IMR-90 (cell line): ENCODE measurements at regions not wholly inside any gene's neighbourhood (a gene's known extent, or its start where the extent isn't known, plus 50 kb on each side); places are given as distances from the start of the nearest gene placed in this dataset.

Experiments used
- ATAC-seq: fragments of 200-7000 bp; cut with Tn5 transposase; 2 replicates; pipeline ENCODE4 v1.9.1; 2020; ENCODE audit warnings: low read depth, mild to moderate bottlenecking, moderate library complexity
- BruUV-seq: library from RNA; stranded (reverse); fragments of 400-500 nt; replicated peaks from 2 replicates; lab custom pipeline; 2021; lab: Mats Ljungman, UMichigan
- CTCF ChIA-PET: fragments of 300-600 bp; formaldehyde crosslinking; extraction: SDS; loops from one replicate; lab custom pipeline; 2021; ENCODE audit warnings: antibody characterized with exemption; lab: Yijun Ruan, JAX
- POLR2A ChIA-PET: fragments of 300-600 bp; sonication (Branson Sonifier 250); formaldehyde crosslinking; loops from one replicate; lab custom pipeline; 2022; ENCODE audit warnings: antibody characterized with exemption; ENCODE audit not compliant: unreplicated experiment; lab: Charles Lee
- DNase-seq: peaks from one replicate; pipeline ENCODE4 v3.0.0; 2013
- H2AFZ ChIP-seq: replicated peaks from 2 replicates; pipeline ENCODE3; 2013; ENCODE audit warnings: low read length, mild to moderate bottlenecking; ENCODE audit not compliant: poor library complexity
- H2AK5ac ChIP-seq: 2 replicates; pipeline ENCODE4 v1.6.1; 2013; ENCODE audit warnings: low read depth, low read length, inconsistent platforms
- H2AK9ac ChIP-seq: replicated peaks from 2 replicates; pipeline ENCODE3; 2013; ENCODE audit warnings: mild to moderate bottlenecking, low read depth, low read length, moderate library complexity; ENCODE audit not compliant: poor library complexity
- H2BK120ac ChIP-seq: 2 replicates; pipeline ENCODE4 v1.6.1; 2013; ENCODE audit warnings: low read depth, low read length, inconsistent platforms
- H2BK15ac ChIP-seq: 3 replicates; pipeline ENCODE4 v1.6.1; 2013; ENCODE audit warnings: low read depth, low read length, inconsistent platforms
- H2BK20ac ChIP-seq: 2 replicates; pipeline ENCODE4 v1.6.1; 2013; ENCODE audit warnings: low read depth, mild to moderate bottlenecking, inconsistent platforms, low read length, moderate library complexity
- H2BK5ac ChIP-seq: 2 replicates; pipeline ENCODE4 v1.6.1; 2013; ENCODE audit warnings: mild to moderate bottlenecking, low read depth, low read length, inconsistent platforms; ENCODE audit not compliant: poor library complexity, severe bottlenecking
- H3K14ac ChIP-seq: replicated peaks from 2 replicates; pipeline ENCODE4 v1.6.1; 2013; ENCODE audit warnings: low read depth, low read length, inconsistent platforms
- H3K18ac ChIP-seq: 2 replicates; pipeline ENCODE4 v1.6.1; 2013; ENCODE audit warnings: low read depth, low read length, control low read depth
- H3K23ac ChIP-seq: 2 replicates; pipeline ENCODE4 v1.6.1; 2013; ENCODE audit warnings: low read depth, low read length, inconsistent platforms
- H3K27ac ChIP-seq: 2 replicates; pipeline ENCODE4 v1.5.1; 2013; ENCODE audit warnings: mild to moderate bottlenecking, control low read depth, low read length; ENCODE audit not compliant: insufficient read depth
- H3K27me3 ChIP-seq: 2 replicates; pipeline ENCODE4 v1.6.1; 2013; ENCODE audit warnings: low read length; ENCODE audit not compliant: control insufficient read depth, insufficient read depth
- H3K36me3 ChIP-seq: 2 replicates; pipeline ENCODE4 v1.6.1; 2013; ENCODE audit warnings: low read length, mixed read lengths; ENCODE audit not compliant: control insufficient read depth, insufficient read depth
- H3K4ac ChIP-seq: 2 replicates; pipeline ENCODE4 v1.6.1; 2013; ENCODE audit warnings: low read depth, low read length, inconsistent platforms
- H3K4me1 ChIP-seq: 2 replicates; pipeline ENCODE4 v1.6.1; 2013; ENCODE audit warnings: low read length, mixed read lengths; ENCODE audit not compliant: control insufficient read depth, insufficient read depth
- H3K4me2 ChIP-seq: 2 replicates; pipeline ENCODE4 v1.6.1; 2013; ENCODE audit warnings: low read depth, mild to moderate bottlenecking, control low read depth, low read length, moderate library complexity
- H3K4me3 ChIP-seq: 2 replicates; pipeline ENCODE4 v1.5.1; 2013; ENCODE audit warnings: low read depth, mild to moderate bottlenecking, control low read depth, low read length, moderate library complexity; ENCODE audit not compliant: insufficient read depth
- H3K56ac ChIP-seq: 2 replicates; pipeline ENCODE4 v1.6.1; 2013; ENCODE audit warnings: low read length, inconsistent platforms; ENCODE audit not compliant: insufficient read depth; ENCODE audit errors: extremely low read depth
- H3K79me1 ChIP-seq, 2 experiments: 2 replicates each; pipeline ENCODE4 v1.6.1; 2013; ENCODE audit warnings: low read length in 2 of 2, inconsistent platforms in 1 of 2, low read depth in 1 of 2
- H3K9ac ChIP-seq: 2 replicates; pipeline ENCODE4 v1.6.1; 2013; ENCODE audit warnings: low read depth, low read length, control low read depth
- H3K9me1 ChIP-seq: 2 replicates; pipeline ENCODE4 v1.6.1; 2013; ENCODE audit warnings: low read length, inconsistent platforms; ENCODE audit not compliant: insufficient read depth
- H3K9me3 ChIP-seq: 2 replicates; pipeline ENCODE4 v1.6.1; 2013; ENCODE audit warnings: low read length; ENCODE audit not compliant: control insufficient read depth, insufficient read depth
- H4K20me1 ChIP-seq: 2 replicates; pipeline ENCODE4 v1.6.1; 2013; ENCODE audit warnings: low read length, inconsistent platforms; ENCODE audit not compliant: insufficient read depth
- H4K5ac ChIP-seq: 2 replicates; pipeline ENCODE4 v1.6.1; 2013; ENCODE audit warnings: mild to moderate bottlenecking, low read depth, low read length, control low read depth
- H4K8ac ChIP-seq, 2 experiments: 2 replicates each; pipeline ENCODE4 v1.6.1; 2013; ENCODE audit warnings: low read depth in 2 of 2, low read length in 2 of 2, control low read depth in 1 of 2, inconsistent platforms in 1 of 2
- H4K91ac ChIP-seq: 2 replicates; pipeline ENCODE4 v1.6.1; 2013; ENCODE audit warnings: low read depth, low read length, inconsistent platforms; ENCODE audit not compliant: insufficient read depth
- BHLHE40 ChIP-seq: fragments of 150-350 bp; IDR thresholded peaks from 2 replicates; pipeline ENCODE4 v1.6.1; 2016; ENCODE audit warnings: mild to moderate bottlenecking, low read depth, low read length
- CEBPB ChIP-seq: IDR thresholded peaks from 2 replicates; pipeline ENCODE4 v1.6.1; 2012; ENCODE audit warnings: low read depth, low read length, improper control_type of control experiment
- CHD1 ChIP-seq: IDR thresholded peaks from 2 replicates; pipeline ENCODE4 v1.6.1; 2012; ENCODE audit warnings: low read depth, low read length, improper control_type of control experiment
- CTCF ChIP-seq: conservative IDR thresholded peaks from 2 replicates; pipeline ENCODE4 v1.5.1; 2012; ENCODE audit warnings: mild to moderate bottlenecking, low read depth, low read length, improper control_type of control experiment
- FOS ChIP-seq: fragments of 150-350 bp; IDR thresholded peaks from 2 replicates; pipeline ENCODE4 v1.6.1; 2016; ENCODE audit warnings: low read depth, low read length
- MAFK ChIP-seq: IDR thresholded peaks from 2 replicates; pipeline ENCODE4 v1.6.1; 2012; ENCODE audit warnings: low read depth, low read length, improper control_type of control experiment
- MAZ ChIP-seq: IDR thresholded peaks from 2 replicates; pipeline ENCODE4 v1.6.1; 2012; ENCODE audit warnings: low read depth, mild to moderate bottlenecking, low read length, improper control_type of control experiment, moderate library complexity, borderline replicate concordance
- MXI1 ChIP-seq: IDR thresholded peaks from 2 replicates; pipeline ENCODE4 v1.6.1; 2012; ENCODE audit warnings: low read depth, mild to moderate bottlenecking, low read length, moderate library complexity, borderline replicate concordance
- NFE2L2 ChIP-seq: fragments of 150-350 bp; IDR thresholded peaks from 2 replicates; pipeline ENCODE4 v1.6.1; 2016; ENCODE audit warnings: low read depth, mild to moderate bottlenecking, low read length
- POLR2A ChIP-seq: IDR thresholded peaks from 2 replicates; pipeline ENCODE4 v1.6.1; 2012; ENCODE audit warnings: mild to moderate bottlenecking, low read depth, low read length
- RAD21 ChIP-seq: IDR thresholded peaks from 2 replicates; pipeline ENCODE4 v1.6.1; 2012; ENCODE audit warnings: low read length, improper control_type of control experiment
- RCOR1 ChIP-seq: IDR thresholded peaks from 2 replicates; pipeline ENCODE4 v1.6.1; 2012; ENCODE audit warnings: mild to moderate bottlenecking, low read length, improper control_type of control experiment; ENCODE audit not compliant: insufficient replicate concordance
- RFX5 ChIP-seq: IDR thresholded peaks from 2 replicates; pipeline ENCODE4 v1.8.0; 2012; ENCODE audit warnings: low read depth, mild to moderate bottlenecking, low read length, moderate library complexity
- SMC3 ChIP-seq: fragments of 150-350 bp; IDR thresholded peaks from 2 replicates; pipeline ENCODE4 v1.6.1; 2016; ENCODE audit warnings: low read depth, mild to moderate bottlenecking, antibody characterized with exemption, low read length, moderate library complexity
- USF2 ChIP-seq: fragments of 150-350 bp; IDR thresholded peaks from 2 replicates; pipeline ENCODE4 v1.6.1; 2017; ENCODE audit warnings: mild to moderate bottlenecking, antibody characterized with exemption, low read length, low read depth
- WGBS, 2 experiments: methylation state at CpG; one replicate each; pipeline versions ENCODE4 v1.1.5 to v1.1.7; 2013; ENCODE audit warnings: missing lambda C conversion rate in 2 of 2; ENCODE audit not compliant: insufficient read length in 1 of 2; ENCODE audit errors: extremely low coverage in 2 of 2; 5-methylcytosine and 5-hydroxymethylcytosine counted together
- dilution Hi-C: fragments of 300-500 bp; cut with HindIII; formaldehyde crosslinking; loops from one replicate; pipeline ENCODE4 v1.14.3; 2018; ENCODE audit warnings: low sequenced_read_pairs; ENCODE audit not compliant: unreplicated experiment
- in situ Hi-C: fragments of 300-500 bp; cut with MboI; formaldehyde crosslinking; loops from 3 replicates; pipeline ENCODE4 v1.14.3; 2019; ENCODE audit warnings: low sequenced_read_pairs, inconsistent platforms, mixed read lengths
- intact Hi-C: fragments of 100-400 bp; cut with micrococcal nuclease; formaldehyde crosslinking; loops from 2 replicates; pipeline ENCODE4 v1.10.0; 2022
- TF ChIP-seq, protein P1 (sequence below): fragments of 150-350 bp; IDR thresholded peaks from 2 replicates; pipeline ENCODE4 v1.6.1; 2016; ENCODE audit warnings: low read depth, mild to moderate bottlenecking, low read length, moderate library complexity, borderline replicate concordance

GRCh38 chr2:236503100-236503499 lies 66.5 kb upstream of the ACKR3 start:
- no peak for TF ChIP-seq RAD21
- TF ChIP-seq CTCF = no peak
- no peak for TF ChIP-seq MXI1
- TF ChIP-seq SMC3 = no peak
- TF ChIP-seq USF2 = no peak
- no peak for TF ChIP-seq FOS
- TF ChIP-seq, protein P1, sequence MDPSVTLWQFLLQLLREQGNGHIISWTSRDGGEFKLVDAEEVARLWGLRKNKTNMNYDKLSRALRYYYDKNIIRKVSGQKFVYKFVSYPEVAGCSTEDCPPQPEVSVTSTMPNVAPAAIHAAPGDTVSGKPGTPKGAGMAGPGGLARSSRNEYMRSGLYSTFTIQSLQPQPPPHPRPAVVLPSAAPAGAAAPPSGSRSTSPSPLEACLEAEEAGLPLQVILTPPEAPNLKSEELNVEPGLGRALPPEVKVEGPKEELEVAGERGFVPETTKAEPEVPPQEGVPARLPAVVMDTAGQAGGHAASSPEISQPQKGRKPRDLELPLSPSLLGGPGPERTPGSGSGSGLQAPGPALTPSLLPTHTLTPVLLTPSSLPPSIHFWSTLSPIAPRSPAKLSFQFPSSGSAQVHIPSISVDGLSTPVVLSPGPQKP = no peak
- no peak for TF ChIP-seq MAFK
- TF ChIP-seq CHD1 = no peak
- TF ChIP-seq MAZ = no peak
- TF ChIP-seq POLR2A = no peak
- TF ChIP-seq RFX5 = no peak
- TF ChIP-seq CEBPB = no peak
- TF ChIP-seq NFE2L2 = no peak
- no peak for TF ChIP-seq RCOR1
- no peak for TF ChIP-seq BHLHE40

More at GRCh38 chr2:236503100-236503499, 66.5 kb upstream of the ACKR3 start:
- no peak overlapping the region for H4K91ac ChIP-seq
- no peaks in the 10 kb centered on the region for H3K4me1 ChIP-seq
- no peak overlapping the region for H3K4me3 ChIP-seq
- no peak overlapping the region for H3K27ac ChIP-seq
- peaks cover 2% of the 10 kb centered on the region; the same call in 1 of the 2 replicates for H3K9me3 ChIP-seq
- no peak overlapping the region for H4K5ac ChIP-seq
- no peaks in the 10 kb centered on the region for H3K9me1 ChIP-seq
- ChIA-PET POLR2A (no interaction called here), CTCF (no interaction called here)
- H3K27me3 ChIP-seq = peaks cover 5% of the 10 kb centered on the region; the same call in 1 of the 2 replicates
- H2AK5ac ChIP-seq = no peak overlapping the region
- H2BK5ac ChIP-seq = no peak overlapping the region
- WGBS, 2 experiments = 100% methylated on average over 1 of the region's 6 CpGs; no CpG with 5 or more reads in 1 of the 2 experiments
- H3K18ac ChIP-seq = no peak overlapping the region
- ATAC-seq = no peak
- H3K4me2 ChIP-seq = no peak overlapping the region
- H3K9ac ChIP-seq = no peak overlapping the region
- no peaks in the 10 kb centered on the region for H3K36me3 ChIP-seq
- H4K20me1 ChIP-seq = no peaks in the 10 kb centered on the region
- H2BK15ac ChIP-seq = no peak overlapping the region
- no peak overlapping the region for H2AK9ac ChIP-seq
- no peaks in the 10 kb centered on the region for H3K79me1 ChIP-seq
- no peak overlapping the region for H3K56ac ChIP-seq
- H2BK20ac ChIP-seq = no peak overlapping the region
- intact Hi-C loops (no loop called here), in situ Hi-C loops (loop anchor here (25.0 kb wide), 1 partner anchor 1059 kb away; the partner anchor contains the start of gene PRLH), dilution Hi-C loops (no loop called here)
- H3K14ac ChIP-seq = no peak overlapping the region
- H3K4ac ChIP-seq = no peak overlapping the region
- no peak overlapping the region for H2BK120ac ChIP-seq
- no TSS peak for BruUV-seq
- H3K23ac ChIP-seq = no peak overlapping the region
- H4K8ac ChIP-seq = no peak overlapping the region
- no peak overlapping the region for H2AFZ ChIP-seq
- no peak for DNase-seq
